ENCODE measurements at regions not wholly inside any gene's neighbourhood (a gene's known extent, or its start where the extent isn't known, plus 50 kb on each side); places are given as distances from the start of the nearest gene placed in this dataset.

- Histone ChIP-seq H3K9me3 (no peaks in the 10 kb centered on the region), H3K4me3 (no peak overlapping the region), H3K36me3 (no peaks in the 10 kb centered on the region), H3K27ac (no peak overlapping the region), H3K27me3 (no peaks in the 10 kb centered on the region), H3K4me1 (no peaks in the 10 kb centered on the region)
- no peak for DNase-seq
- TF ChIP-seq POLR2A (IDR thresholded peaks at IDR 0.05) = no peak
- TF ChIP-seq, protein P1, sequence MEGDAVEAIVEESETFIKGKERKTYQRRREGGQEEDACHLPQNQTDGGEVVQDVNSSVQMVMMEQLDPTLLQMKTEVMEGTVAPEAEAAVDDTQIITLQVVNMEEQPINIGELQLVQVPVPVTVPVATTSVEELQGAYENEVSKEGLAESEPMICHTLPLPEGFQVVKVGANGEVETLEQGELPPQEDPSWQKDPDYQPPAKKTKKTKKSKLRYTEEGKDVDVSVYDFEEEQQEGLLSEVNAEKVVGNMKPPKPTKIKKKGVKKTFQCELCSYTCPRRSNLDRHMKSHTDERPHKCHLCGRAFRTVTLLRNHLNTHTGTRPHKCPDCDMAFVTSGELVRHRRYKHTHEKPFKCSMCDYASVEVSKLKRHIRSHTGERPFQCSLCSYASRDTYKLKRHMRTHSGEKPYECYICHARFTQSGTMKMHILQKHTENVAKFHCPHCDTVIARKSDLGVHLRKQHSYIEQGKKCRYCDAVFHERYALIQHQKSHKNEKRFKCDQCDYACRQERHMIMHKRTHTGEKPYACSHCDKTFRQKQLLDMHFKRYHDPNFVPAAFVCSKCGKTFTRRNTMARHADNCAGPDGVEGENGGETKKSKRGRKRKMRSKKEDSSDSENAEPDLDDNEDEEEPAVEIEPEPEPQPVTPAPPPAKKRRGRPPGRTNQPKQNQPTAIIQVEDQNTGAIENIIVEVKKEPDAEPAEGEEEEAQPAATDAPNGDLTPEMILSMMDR (IDR thresholded peaks at IDR 0.05) = no peak
Observed at GRCh38 chr18:40582105-40582504, 1372.9 kb upstream of the PIK3C3 start.

DNA sequence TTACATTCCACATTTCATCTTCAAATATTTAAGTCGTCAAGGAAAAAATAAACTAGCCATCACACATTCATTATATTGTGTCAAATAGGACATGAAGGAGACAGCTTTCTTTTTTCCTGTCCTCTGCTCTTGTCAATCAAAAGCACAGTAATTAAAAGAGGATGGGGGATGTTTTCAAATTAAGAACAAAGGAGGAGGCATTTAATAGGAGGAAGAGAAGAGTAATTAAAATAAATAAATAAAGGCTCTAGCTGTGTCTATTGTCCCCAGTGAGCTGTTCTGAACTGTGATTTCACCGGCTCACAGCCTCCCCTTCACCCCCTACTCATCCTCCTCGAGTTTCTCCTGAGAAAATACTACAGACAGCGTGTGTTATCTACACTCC, 1377.1 kb upstream of the PIK3C3 start:
- Histone ChIP-seq H3K4me1 (no peaks in the 10 kb centered on the region), H3K36me3 (no peaks in the 10 kb centered on the region), H3K9me3 (no peaks in the 10 kb centered on the region), H3K4me3 (no peak overlapping the region), H3K27ac (no peak overlapping the region), H3K27me3 (no peaks in the 10 kb centered on the region)
- no peak for DNase-seq
- TF ChIP-seq, protein P1 (IDR thresholded peaks at IDR 0.05) = no peak

DNA sequence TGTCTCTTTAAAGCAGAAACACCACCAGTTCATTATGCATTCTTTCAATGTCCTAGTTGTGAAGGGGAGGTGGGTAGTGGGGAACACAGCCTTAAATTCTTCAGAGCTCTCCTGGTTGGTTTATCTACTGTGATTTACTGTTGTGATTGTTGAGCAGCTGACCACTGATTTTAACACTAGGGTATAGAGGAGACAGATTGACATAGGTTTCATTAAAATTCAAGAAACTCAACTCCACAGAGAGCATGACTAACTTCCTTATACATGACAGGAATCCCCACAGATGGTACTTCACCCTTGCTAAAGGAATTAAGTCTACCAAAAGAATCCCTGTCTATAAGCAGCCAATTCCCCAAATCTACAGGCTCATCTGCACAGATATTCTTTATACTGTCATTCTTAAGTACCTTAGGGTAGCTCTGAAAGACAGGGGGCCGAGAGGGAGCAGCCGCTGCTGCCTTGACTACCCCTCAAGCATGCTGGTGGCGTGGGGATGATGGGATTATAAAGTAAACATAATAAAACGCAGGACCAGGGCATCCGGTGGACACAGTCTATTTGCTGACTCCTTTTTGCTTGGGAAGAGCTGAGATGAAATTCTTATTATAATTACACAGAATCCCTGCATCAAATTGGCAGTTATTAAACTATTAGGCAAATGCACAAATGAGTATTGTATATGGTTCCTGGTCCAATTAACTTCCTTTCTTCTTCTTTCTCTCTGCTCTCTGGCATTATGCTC, 1377.6 kb upstream of the PIK3C3 start:
- H3K4me3 ChIP-seq = no peak overlapping the region
- H3K9me3 ChIP-seq = no peaks in the 10 kb centered on the region
- no peaks in the 10 kb centered on the region for H3K4me1 ChIP-seq
- no peaks in the 10 kb centered on the region for H3K36me3 ChIP-seq
- no peak overlapping the region for H3K27ac ChIP-seq
- no peak for TF ChIP-seq POLR2A (IDR thresholded peaks at IDR 0.05)
- no peak for DNase-seq
- H3K27me3 ChIP-seq = no peaks in the 10 kb centered on the region

GRCh38 chr18:40576507-40577115, 1378.4 kb upstream of the PIK3C3 start:
- no peak for DNase-seq
- Histone ChIP-seq H3K4me1 (no peaks in the 10 kb centered on the region), H3K27me3 (no peaks in the 10 kb centered on the region), H3K9me3 (no peaks in the 10 kb centered on the region), H3K4me3 (no peak overlapping the region), H3K36me3 (no peaks in the 10 kb centered on the region), H3K27ac (no peak overlapping the region)
- TF ChIP-seq, protein P1 (IDR thresholded peaks at IDR 0.05) = no peak
- no peak for TF ChIP-seq POLR2A (IDR thresholded peaks at IDR 0.05)

DNA sequence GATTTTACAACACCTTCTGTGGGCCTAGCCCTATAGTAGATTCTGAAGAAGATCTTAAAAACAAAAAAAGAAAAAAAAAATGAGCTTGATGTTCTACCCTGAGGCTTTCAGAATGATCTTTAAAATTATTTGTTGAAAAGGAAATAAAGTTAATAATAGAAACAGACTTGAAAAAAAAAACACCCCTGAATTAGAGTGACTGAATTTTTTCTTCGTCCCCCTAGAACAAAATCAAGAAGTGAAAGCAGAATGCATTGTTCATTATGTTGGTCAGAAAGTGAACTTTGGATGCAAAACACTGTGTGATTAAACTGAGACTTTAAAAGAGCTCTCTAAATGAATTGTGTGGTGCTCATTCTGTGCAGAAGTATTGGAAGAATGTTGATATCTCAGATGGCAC, 1384.4 kb upstream of the PIK3C3 start:
- H3K27ac ChIP-seq = no peak overlapping the region
- H3K27me3 ChIP-seq = no peaks in the 10 kb centered on the region
- H3K4me3 ChIP-seq = no peak overlapping the region
- DNase-seq = no peak
- H3K9me3 ChIP-seq = no peaks in the 10 kb centered on the region
- H3K36me3 ChIP-seq = no peaks in the 10 kb centered on the region
- TF ChIP-seq POLR2A (IDR thresholded peaks at IDR 0.05) = no peak
- TF ChIP-seq, protein P1 (IDR thresholded peaks at IDR 0.05) = no peak
- H3K4me1 ChIP-seq = no peaks in the 10 kb centered on the region

DNA sequence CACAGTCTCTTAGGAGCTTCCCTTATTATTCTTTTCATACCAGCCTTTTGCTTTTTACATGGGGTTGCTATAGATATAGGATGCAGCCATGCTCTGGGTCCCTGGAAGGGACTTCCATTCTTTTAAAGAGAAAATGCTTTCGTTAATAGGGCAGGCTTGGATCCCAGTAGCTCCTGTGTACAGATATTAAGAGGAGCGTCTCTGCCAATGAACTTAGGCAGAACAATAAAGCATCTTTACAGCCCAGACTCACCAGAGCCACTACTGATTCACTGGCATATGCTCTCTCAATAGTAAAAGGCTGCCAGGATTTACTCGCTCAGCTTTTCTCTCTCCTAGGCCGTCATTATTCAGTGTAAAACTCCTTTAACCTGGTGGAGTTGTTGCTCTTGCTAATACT, 1385.4 kb upstream of the PIK3C3 start:
- Histone ChIP-seq H3K36me3 (no peaks in the 10 kb centered on the region), H3K9me3 (no peaks in the 10 kb centered on the region), H3K4me1 (no peaks in the 10 kb centered on the region), H3K4me3 (no peak overlapping the region), H3K27me3 (no peaks in the 10 kb centered on the region), H3K27ac (no peak overlapping the region)
- no peak for DNase-seq
- TF ChIP-seq, protein P1 (IDR thresholded peaks at IDR 0.05) = no peak
- TF ChIP-seq POLR2A (IDR thresholded peaks at IDR 0.05) = no peak

Data from Peyer's patch (tissue), 4 donors.